Stomach (tissue), 4 donors: ENCODE measurements at regions not wholly inside any gene's neighbourhood (a gene's known extent, or its start where the extent isn't known, plus 50 kb on each side); places are given as distances from the start of the nearest gene placed in this dataset.

Experiments
- POLR2A ChIP-seq, 4 donors: fragments of 450-650 bp; IDR thresholded peaks; one replicate each; pipeline ENCODE4 v1.6.1; 2016; ENCODE audit warnings: antibody characterized with exemption in 4 of 4, control low read depth in 2 of 4, mild to moderate bottlenecking in 1 of 4, moderate library complexity in 1 of 4
- POLR2AphosphoS5 ChIP-seq, 3 donors: sonication (generic); formaldehyde crosslinking; IDR thresholded peaks; one replicate each; pipeline ENCODE4 v1.6.1; 2016; ENCODE audit warnings: antibody characterized with exemption in 3 of 3
- TF ChIP-seq, protein P1 (sequence below), 7 experiments: fragments of 450-650 bp in 4 of 7; fragments of 200-600 bp in 3 of 7; sonication (generic) in 3 of 7; IDR thresholded peaks; one replicate each; pipeline ENCODE4 v1.5.1; 2016 to 2019; ENCODE audit warnings: antibody characterized with exemption in 7 of 7, control low read depth in 2 of 7, mild to moderate bottlenecking in 1 of 7

GRCh38 chr9:26012797-26013196 is 334.6 kb upstream of the TUSC1 start:
- no peak for TF ChIP-seq POLR2A (IDR thresholded peaks at IDR 0.05)
- TF ChIP-seq, protein P1, sequence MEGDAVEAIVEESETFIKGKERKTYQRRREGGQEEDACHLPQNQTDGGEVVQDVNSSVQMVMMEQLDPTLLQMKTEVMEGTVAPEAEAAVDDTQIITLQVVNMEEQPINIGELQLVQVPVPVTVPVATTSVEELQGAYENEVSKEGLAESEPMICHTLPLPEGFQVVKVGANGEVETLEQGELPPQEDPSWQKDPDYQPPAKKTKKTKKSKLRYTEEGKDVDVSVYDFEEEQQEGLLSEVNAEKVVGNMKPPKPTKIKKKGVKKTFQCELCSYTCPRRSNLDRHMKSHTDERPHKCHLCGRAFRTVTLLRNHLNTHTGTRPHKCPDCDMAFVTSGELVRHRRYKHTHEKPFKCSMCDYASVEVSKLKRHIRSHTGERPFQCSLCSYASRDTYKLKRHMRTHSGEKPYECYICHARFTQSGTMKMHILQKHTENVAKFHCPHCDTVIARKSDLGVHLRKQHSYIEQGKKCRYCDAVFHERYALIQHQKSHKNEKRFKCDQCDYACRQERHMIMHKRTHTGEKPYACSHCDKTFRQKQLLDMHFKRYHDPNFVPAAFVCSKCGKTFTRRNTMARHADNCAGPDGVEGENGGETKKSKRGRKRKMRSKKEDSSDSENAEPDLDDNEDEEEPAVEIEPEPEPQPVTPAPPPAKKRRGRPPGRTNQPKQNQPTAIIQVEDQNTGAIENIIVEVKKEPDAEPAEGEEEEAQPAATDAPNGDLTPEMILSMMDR (IDR thresholded peaks at IDR 0.05): no peak
- TF ChIP-seq POLR2AphosphoS5 (IDR thresholded peaks at IDR 0.05): no peak
